ENCODE measurements at regions not wholly inside any gene's neighbourhood (a gene's known extent, or its start where the extent isn't known, plus 50 kb on each side); places are given as distances from the start of the nearest gene placed in this dataset.

- no peak for DNase-seq
These were observed 444.7 kb downstream of the TLE1 start for GRCh38 chr9:81244631-81245030.

DNA sequence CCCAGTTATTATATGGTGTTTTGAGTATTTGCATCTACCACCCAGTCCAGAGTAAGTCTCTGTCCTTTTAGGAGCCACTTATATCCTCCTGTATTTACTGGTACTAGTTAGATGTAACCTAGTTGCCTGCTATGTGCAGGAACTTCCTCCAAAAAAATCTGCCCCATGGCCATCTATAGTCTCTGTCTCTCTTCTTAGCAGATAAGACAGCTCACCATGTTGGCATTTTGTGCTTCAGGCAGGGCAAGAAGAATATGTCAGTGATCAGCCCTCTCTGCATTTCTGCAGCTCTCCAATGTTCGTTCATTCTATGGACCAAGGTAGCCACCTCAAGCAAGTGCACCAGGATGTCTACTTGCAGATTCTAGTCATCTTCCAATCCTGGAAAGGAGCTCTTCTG is 446.5 kb downstream of the TLE1 start:
- peak; percentile 56 for DNase-seq

DNA sequence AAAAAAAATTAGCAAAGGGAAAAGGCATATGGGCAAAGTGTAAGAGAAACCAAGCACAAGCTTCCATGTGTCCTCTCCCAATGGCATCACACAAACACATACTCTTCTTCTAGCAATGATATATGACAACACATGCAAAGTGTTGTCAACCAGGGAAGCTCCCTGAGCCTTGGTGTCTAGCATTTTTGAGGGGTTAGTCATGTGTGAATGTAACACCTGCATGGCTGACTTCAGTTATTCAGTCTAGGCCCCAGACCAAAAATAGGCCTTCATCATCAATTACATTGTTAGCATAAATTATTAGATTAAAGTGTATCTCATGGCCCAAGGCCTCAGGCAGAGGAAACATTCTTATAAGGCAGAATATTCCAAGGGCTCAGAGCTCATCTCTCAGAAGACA is 450.0 kb downstream of the TLE1 start:
- peak; percentile 56 for DNase-seq

GRCh38 chr9:81237565-81238231 is 451.6 kb downstream of the TLE1 start:
- DNase-seq = peak; percentile 46

- DNase-seq = no peak
These were observed 454.3 kb downstream of the TLE1 start for GRCh38 chr9:81234924-81235610.

GRCh38 chr9:81231011-81231410 is 458.3 kb downstream of the TLE1 start:
- no peak for DNase-seq

DNA sequence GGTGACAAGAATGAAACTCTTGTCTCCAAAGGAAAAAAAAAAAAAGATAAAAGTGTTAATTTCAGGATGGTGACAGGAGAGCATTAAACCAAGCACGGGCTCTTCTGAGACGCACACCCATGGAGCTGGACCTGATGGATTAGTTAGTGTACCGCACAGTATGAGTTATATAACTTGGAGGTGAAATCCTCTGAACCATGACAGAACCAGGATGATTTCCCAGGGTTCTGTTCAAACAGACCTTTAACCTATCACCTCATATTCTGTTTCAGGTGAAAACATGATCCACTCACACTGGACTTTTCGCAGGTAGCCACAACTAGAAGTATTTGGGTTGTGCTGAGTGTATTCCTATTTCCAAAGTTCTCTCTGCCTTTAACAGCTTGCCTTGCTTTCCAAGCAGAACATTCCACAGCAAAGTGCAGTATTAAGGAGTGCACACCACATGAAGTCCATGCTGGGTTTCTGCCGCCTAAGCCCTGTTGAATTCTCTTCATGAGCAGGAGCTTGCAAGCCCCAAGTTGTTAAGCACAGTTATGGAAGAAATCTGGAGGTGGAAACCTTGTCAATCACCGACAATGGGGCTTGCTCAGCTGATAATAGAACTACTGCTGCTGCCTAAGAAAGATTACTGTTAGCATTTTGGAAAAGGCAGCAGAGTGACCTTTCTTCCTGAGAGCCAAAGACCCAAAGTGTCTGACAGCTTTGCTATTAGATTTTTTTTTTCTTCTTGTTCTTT is 461.7 kb downstream of the TLE1 start:
- no peak for DNase-seq

DNA sequence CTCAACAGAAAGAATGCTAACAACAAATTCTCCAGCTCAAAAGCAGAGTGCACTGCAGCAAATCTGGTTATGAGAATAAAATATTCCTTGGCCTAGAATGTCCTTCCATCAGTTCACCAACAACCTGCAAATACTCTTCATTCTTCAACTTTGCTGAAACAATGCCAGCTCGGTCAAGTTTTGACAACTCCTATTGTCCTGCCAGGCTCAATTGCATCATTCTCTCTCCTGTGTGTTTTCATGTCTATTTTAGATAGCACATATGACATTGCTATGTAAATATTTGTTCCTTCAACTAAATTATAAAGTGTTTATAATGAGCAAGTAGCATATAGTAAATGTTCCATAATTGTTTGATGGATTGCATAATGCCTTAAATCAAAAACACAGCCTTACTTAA is 463.8 kb downstream of the TLE1 start:
- DNase-seq = no peak

GRCh38 chr9:81224166-81225081 is 464.9 kb downstream of the TLE1 start:
- no peak for DNase-seq

DNA sequence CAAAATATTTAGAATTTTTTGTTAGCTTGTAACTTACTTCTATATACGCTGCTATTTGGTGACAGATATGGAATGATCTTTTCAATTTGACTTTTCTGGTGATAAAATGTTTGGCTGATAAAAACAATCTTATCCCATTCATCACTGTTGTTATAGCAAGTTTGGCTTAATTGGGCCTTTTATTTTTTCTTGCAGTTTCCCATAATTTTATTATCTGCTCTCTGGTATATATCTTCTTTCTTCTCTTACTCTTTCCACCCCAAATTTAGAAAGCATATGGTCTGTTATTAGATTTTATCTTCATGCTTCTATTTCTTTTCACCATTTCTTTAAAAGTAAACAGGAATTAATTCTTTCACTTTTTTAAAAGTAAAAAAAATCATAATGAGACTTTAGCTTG is 474.4 kb downstream of the TLE1 start:
- DNase-seq = no peak

DNA sequence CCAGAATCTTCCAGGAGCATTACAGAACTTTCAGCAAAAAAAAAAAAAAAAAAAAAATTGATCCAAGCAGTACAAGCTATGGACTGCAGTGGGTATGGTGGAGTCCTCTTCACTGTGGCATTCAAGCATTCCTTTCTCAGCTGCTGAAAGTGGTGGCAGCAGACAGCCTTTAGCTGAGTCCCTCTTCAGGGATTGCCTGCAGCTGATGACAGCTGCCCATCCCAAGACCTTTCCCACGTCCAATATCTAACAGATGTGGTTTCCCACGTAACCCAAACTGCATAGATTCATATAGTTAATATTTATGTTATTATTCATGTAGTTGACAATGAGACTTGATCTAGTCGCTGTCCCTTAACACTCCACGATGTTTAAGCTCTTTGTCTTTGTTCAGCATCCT is 475.9 kb downstream of the TLE1 start:
- no peak for DNase-seq

- no peak for DNase-seq
These were observed 477.6 kb downstream of the TLE1 start for GRCh38 chr9:81211741-81212140.

- no peak for DNase-seq
These were observed 481.7 kb downstream of the TLE1 start for GRCh38 chr9:81207651-81208050.

- DNase-seq = no peak
These were observed 487.1 kb downstream of the TLE1 start for GRCh38 chr9:81202292-81202691.

- no peak for DNase-seq
These were observed 494.1 kb downstream of the TLE1 start for GRCh38 chr9:81195206-81195605.

- DNase-seq = no peak
These were observed 495.7 kb downstream of the TLE1 start for GRCh38 chr9:81193362-81194339.

GRCh38 chr9:81191222-81191621 is 498.1 kb downstream of the TLE1 start:
- DNase-seq = no peak

DNA sequence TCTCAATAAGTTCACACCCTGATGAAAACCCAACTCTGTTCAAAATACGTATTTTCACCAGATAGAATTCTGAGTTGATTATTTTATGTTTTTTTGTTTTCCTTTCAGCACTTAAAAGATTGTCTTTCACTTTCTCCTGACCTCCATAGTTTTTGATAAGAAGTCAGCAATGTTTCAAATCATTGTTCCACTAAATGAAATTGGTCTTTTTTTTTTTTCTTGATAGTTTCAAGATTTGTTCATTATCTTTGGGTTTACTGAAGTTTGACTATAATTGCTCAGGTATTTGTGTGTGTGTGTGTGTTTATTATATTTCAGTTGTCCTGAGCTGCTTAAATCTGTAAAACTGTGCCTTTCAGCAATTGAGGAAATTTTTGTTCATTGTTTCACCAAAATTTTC is 498.7 kb downstream of the TLE1 start:
- no peak for DNase-seq

- no peak for DNase-seq
These were observed 505.6 kb downstream of the TLE1 start for GRCh38 chr9:81183761-81184160.

GRCh38 chr9:81182431-81182830 is 506.9 kb downstream of the TLE1 start:
- peak; percentile 53 for DNase-seq

DNA sequence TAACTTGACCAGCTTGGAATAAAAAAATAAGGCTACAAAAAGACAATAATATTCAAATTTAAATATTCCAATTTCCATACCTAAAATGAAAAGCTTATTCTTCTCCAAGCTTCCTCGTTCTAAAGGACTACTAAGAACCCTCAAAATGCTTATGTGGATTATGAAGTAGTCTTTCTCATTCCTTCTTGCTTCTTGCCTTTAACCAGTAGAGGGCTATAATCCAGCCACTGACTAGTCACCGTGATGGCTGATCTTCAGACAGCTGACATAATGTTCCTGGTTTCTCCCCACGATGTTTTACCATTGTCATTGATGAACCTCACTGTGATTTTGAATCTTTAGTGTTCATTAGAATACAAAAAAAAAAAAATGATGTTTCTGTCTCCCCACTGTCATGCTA is 515.3 kb downstream of the TLE1 start:
- no peak for DNase-seq

DNA sequence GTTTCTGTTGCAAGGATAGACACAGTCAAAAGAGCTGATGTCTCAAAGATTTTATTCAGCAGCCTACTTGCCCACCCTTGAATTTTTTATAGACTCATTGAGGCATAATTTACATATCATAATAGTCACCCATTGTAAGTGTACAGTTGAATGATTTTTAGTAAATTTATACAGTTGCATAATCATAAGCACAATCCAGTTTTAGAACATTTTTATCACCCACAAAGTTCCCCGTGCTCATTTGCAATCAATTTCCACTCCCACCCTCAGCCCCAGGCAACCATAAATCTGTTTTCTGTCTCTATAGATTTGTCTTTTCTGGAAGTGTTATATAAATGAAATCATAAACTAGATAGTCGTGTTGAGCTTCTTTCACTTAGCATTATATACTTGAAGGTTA is 517.7 kb downstream of the TLE1 start:
- no peak for DNase-seq
